CD4-positive, alpha-beta memory T cell (primary cell): ENCODE measurements at regions not wholly inside any gene's neighbourhood (a gene's known extent, or its start where the extent isn't known, plus 50 kb on each side); places are given as distances from the start of the nearest gene placed in this dataset.

Experiments used
- CTCF ChIA-PET: fragments of 350-600 bp; sonication (Branson Sonifier 250); formaldehyde crosslinking; loops from one replicate; lab custom pipeline; 2021; ENCODE audit warnings: inconsistent platforms; ENCODE audit not compliant: partially characterized antibody; lab: Charles Lee
- POLR2A ChIA-PET: fragments of 350-600 bp; sonication (Branson Sonifier 250); formaldehyde crosslinking; loops from one replicate; lab custom pipeline; 2021; ENCODE audit not compliant: partially characterized antibody; lab: Charles Lee
- DNase-seq, 5 donors: peaks; one replicate each; pipeline versions ENCODE4 v3.0.0 to v3.0.0-alpha.2; 2020 to 2022; ENCODE audit warnings: mixed read lengths in 1 of 5
- H3K27ac ChIP-seq: one replicate; pipeline ENCODE4 v1.7.0; 2013; ENCODE audit warnings: low read depth, low read length
- H3K27me3 ChIP-seq: 2 replicates; pipeline ENCODE4 v1.7.0; 2013; ENCODE audit warnings: mild to moderate bottlenecking, low read length, moderate library complexity; ENCODE audit not compliant: insufficient read depth
- H3K36me3 ChIP-seq: 2 replicates; pipeline ENCODE4 v1.7.0; 2013; ENCODE audit warnings: mild to moderate bottlenecking, low read length, moderate library complexity; ENCODE audit not compliant: insufficient read depth
- H3K4me1 ChIP-seq: 2 replicates; pipeline ENCODE4 v1.7.0; 2013; ENCODE audit warnings: mild to moderate bottlenecking, low read length, moderate library complexity; ENCODE audit not compliant: insufficient read depth
- H3K4me3 ChIP-seq, 2 donors: one replicate each; pipeline ENCODE4 v1.7.0; 2013; ENCODE audit warnings: low read length in 2 of 2, mild to moderate bottlenecking in 1 of 2
- H3K9me3 ChIP-seq, 2 donors: one replicate each; pipeline ENCODE4 v1.7.0; 2013; ENCODE audit warnings: low read length in 2 of 2, control low read depth in 1 of 2; ENCODE audit not compliant: control insufficient read depth in 1 of 2
- H3K27ac Mint-ChIP-seq, 7 donors: one replicate each; pipeline ENCODE4 v1.8.0; 2020 to 2021; ENCODE audit warnings: mixed read lengths in 7 of 7, mild to moderate bottlenecking in 6 of 7, inconsistent platforms in 3 of 7, moderate library complexity in 3 of 7
- H3K27me3 Mint-ChIP-seq, 2 donors: one replicate each; pipeline ENCODE4 v1.8.0; 2020 to 2021; ENCODE audit warnings: mixed read lengths in 2 of 2
- H3K36me3 Mint-ChIP-seq, 2 donors: one replicate each; pipeline ENCODE4 v1.8.0; 2020 to 2021; ENCODE audit warnings: mixed read lengths in 2 of 2, inconsistent platforms in 1 of 2, mild to moderate bottlenecking in 1 of 2
- H3K4me1 Mint-ChIP-seq, 4 donors: one replicate each; pipeline ENCODE4 v1.8.0; 2020 to 2021; ENCODE audit warnings: mixed read lengths in 4 of 4, mild to moderate bottlenecking in 1 of 4
- H3K4me3 Mint-ChIP-seq, 8 donors: one replicate each; pipeline ENCODE4 v1.8.0; 2020 to 2021; ENCODE audit warnings: mixed read lengths in 8 of 8, mild to moderate bottlenecking in 7 of 8, moderate library complexity in 6 of 8, inconsistent platforms in 3 of 8
- H3K9me3 Mint-ChIP-seq, 8 donors: one replicate each; pipeline ENCODE4 v1.8.0; 2020 to 2021; ENCODE audit warnings: mixed read lengths in 8 of 8, mild to moderate bottlenecking in 5 of 8, inconsistent platforms in 3 of 8, moderate library complexity in 1 of 8
- intact Hi-C: fragments of 100-400 bp; cut with micrococcal nuclease; formaldehyde crosslinking; loops from one replicate; pipeline ENCODE4 v1.15.1; 2023

GRCh38 chr5:91283899-91284298 is 99.2 kb downstream of the ARRDC3 start:
- CTCF ChIA-PET, result interaction anchor here (0.9 to 1.1 kb wide), 2 partner anchors 9 to 58 kb away, joined by 3 read pairs; no protein-coding TSS in a partner anchor
- intact Hi-C loops, result loop anchor here (5.0 kb wide), 1 partner anchor 57 kb away; no protein-coding TSS in a partner anchor

GRCh38 chr5:91283326-91283725 is 99.8 kb downstream of the ARRDC3 start:
- H3K4me1 ChIP-seq, result peaks cover 14% of the 10 kb centered on the region
- intact Hi-C loops, result loop anchor here (5.0 kb wide), 1 partner anchor 56 kb away; no protein-coding TSS in a partner anchor
- no peak overlapping the region for H3K4me3 Mint-ChIP-seq
- no peak overlapping the region for H3K27ac ChIP-seq
- DNase-seq, result no peak
- H3K27me3 ChIP-seq, result no peaks in the 10 kb centered on the region
- ChIA-PET CTCF (interaction anchor here (0.6 to 4.6 kb wide), 2 partner anchors 78 to 101 kb away, joined by 3 to 38 read pairs; partner anchors contain the start of gene ARRDC3), POLR2A (interaction anchor here (4.4 to 5.5 kb wide), 2 partner anchors 29 to 100 kb away, joined by 43 to 107 read pairs; partner anchors contain the start of gene ARRDC3)
- no peaks in the 10 kb centered on the region for H3K9me3 ChIP-seq
- H3K4me3 ChIP-seq, result no peak overlapping the region
- H3K27me3 Mint-ChIP-seq, result no peaks in the 10 kb centered on the region
- H3K36me3 ChIP-seq, result no peaks in the 10 kb centered on the region
- H3K27ac Mint-ChIP-seq, result peak overlapping the region in 2 of 7 donors; percentile 11 to 27
- H3K4me1 Mint-ChIP-seq, result peaks cover 12 to 24% (median 19%) of the 10 kb centered on the region in 4 donors
- H3K36me3 Mint-ChIP-seq, result peaks cover 0 to 4% of the 10 kb centered on the region in 2 donors
- peaks cover 0 to 13% (median 0%) of the 10 kb centered on the region in 8 donors for H3K9me3 Mint-ChIP-seq

More at GRCh38 chr5:91283899-91284298, 99.2 kb downstream of the ARRDC3 start:
- Mint-ChIP-seq H3K27ac (peak overlapping the region in 3 of 7 donors; percentile 11 to 49 (median 27)), H3K9me3 (peaks cover 0 to 13% (median 0%) of the 10 kb centered on the region in 8 donors), H3K4me1 (peaks cover 12 to 24% (median 19%) of the 10 kb centered on the region in 4 donors), H3K4me3 (no peak overlapping the region), H3K27me3 (no peaks in the 10 kb centered on the region), H3K36me3 (peaks cover 0 to 4% of the 10 kb centered on the region in 2 donors)
- H3K27me3 ChIP-seq, result no peaks in the 10 kb centered on the region
- H3K36me3 ChIP-seq, result no peaks in the 10 kb centered on the region
- POLR2A ChIA-PET, result interaction anchor here (1.7 to 5.5 kb wide), 2 partner anchors 27 to 100 kb away, joined by 5 to 107 read pairs; partner anchors contain the start of gene ARRDC3
- no peaks in the 10 kb centered on the region for H3K9me3 ChIP-seq
- H3K27ac ChIP-seq, result no peak overlapping the region
- H3K4me1 ChIP-seq, result peaks cover 14% of the 10 kb centered on the region
- no peak overlapping the region for H3K4me3 ChIP-seq
- DNase-seq, result no peak

DNA sequence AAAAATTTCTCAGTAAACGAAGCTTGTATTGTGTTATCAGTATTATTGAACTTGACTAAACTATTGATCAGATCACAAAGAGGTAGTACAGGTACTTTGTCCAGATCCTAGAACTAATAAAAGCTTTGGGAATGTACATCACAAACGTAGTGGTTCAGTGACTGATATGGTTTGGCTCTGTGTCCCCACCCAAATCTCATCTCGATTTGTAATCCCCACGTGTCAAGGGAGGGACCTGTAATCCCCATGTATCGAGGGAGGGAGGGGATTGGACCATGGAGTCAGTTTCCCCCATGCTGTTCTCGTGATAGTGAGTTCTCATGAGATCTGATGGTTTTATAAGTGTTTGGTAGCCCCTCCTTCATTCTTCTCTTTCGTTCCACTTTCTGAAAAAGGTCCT is 100.9 kb downstream of the ARRDC3 start:
- intact Hi-C loops, result loop anchor here (5.0 kb wide), 1 partner anchor 55 kb away; no protein-coding TSS in a partner anchor
- Histone ChIP-seq H3K27ac (no peak overlapping the region), H3K4me1 (peaks cover 14% of the 10 kb centered on the region), H3K27me3 (no peaks in the 10 kb centered on the region), H3K9me3 (no peaks in the 10 kb centered on the region), H3K36me3 (no peaks in the 10 kb centered on the region), H3K4me3 (no peak overlapping the region)
- Mint-ChIP-seq H3K36me3 (peaks cover 0 to 4% of the 10 kb centered on the region in 2 donors), H3K9me3 (peaks cover 0 to 13% (median 0%) of the 10 kb centered on the region in 8 donors), H3K4me3 (peak overlapping the region in 1 of 8 donors; percentile 39), H3K27me3 (no peaks in the 10 kb centered on the region), H3K27ac (no peak overlapping the region), H3K4me1 (peaks cover 12 to 24% (median 19%) of the 10 kb centered on the region in 4 donors)
- POLR2A ChIA-PET, result interaction anchor here (1.4 to 5.5 kb wide), 4 partner anchors 30 to 101 kb away, joined by 6 to 107 read pairs (median 58); partner anchors contain the start of gene ARRDC3
- no peak for DNase-seq
- CTCF ChIA-PET, result interaction anchor here (1.1 to 4.6 kb wide), 2 partner anchors 11 to 102 kb away, joined by 3 to 38 read pairs; partner anchors contain the start of gene ARRDC3

DNA sequence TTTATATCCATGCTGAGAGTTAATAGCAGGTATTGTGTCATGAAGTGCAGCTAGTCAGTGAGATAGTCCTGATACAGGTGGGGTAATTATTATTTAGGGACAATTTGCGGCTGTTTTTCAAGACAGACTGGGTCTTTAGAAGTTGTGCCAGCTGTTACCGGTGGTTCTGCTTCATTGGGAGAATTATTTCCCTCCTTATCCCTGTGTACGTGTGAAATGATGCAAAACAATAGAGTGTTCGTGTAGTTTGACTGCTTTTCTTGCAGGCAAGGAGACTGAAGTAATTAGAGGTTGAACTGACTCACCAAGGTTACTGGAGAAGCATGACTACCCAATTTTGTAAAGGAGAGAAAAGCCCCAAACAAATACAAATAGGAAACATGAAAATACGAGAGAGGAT is 101.7 kb downstream of the ARRDC3 start:
- Histone ChIP-seq H3K9me3 (no peaks in the 10 kb centered on the region), H3K27me3 (no peaks in the 10 kb centered on the region), H3K36me3 (no peaks in the 10 kb centered on the region), H3K27ac (peak overlapping the region; percentile 37), H3K4me1 (peaks cover 14% of the 10 kb centered on the region), H3K4me3 (no peak overlapping the region)
- DNase-seq, result no peak
- POLR2A ChIA-PET, result interaction anchor here (0.6 to 5.5 kb wide), 11 partner anchors 12 to 125 kb away, joined by 3 to 107 read pairs (median 6); partner anchors contain the start of gene ARRDC3
- H3K27me3 Mint-ChIP-seq, result no peaks in the 10 kb centered on the region
- peaks cover 0 to 10% (median 0%) of the 10 kb centered on the region in 8 donors for H3K9me3 Mint-ChIP-seq
- H3K36me3 Mint-ChIP-seq, result peaks cover 0 to 4% of the 10 kb centered on the region in 2 donors
- peaks cover 12 to 24% (median 19%) of the 10 kb centered on the region in 4 donors for H3K4me1 Mint-ChIP-seq
- peak overlapping the region in 6 of 8 donors; percentile 85 to 95 (median 93) for H3K4me3 Mint-ChIP-seq
- peak overlapping the region in 6 of 7 donors; percentile 91 to 97 (median 95) for H3K27ac Mint-ChIP-seq
- intact Hi-C loops, result loop anchor here (5.0 kb wide), 1 partner anchor 54 kb away; no protein-coding TSS in a partner anchor
- CTCF ChIA-PET, result interaction anchor here (1.3 to 4.6 kb wide), 3 partner anchors 25 to 103 kb away, joined by 4 to 38 read pairs (median 5); partner anchors contain the start of gene ARRDC3

GRCh38 chr5:91280362-91281269 is 102.5 kb downstream of the ARRDC3 start:
- H3K4me1 Mint-ChIP-seq, result peaks cover 13 to 24% (median 19%) of the 10 kb centered on the region in 4 donors
- ChIA-PET CTCF (interaction anchor here (0.8 to 4.6 kb wide), 8 partner anchors 11 to 104 kb away, joined by 3 to 38 read pairs (median 4); partner anchors contain the start of gene ARRDC3), POLR2A (interaction anchor here (0.6 to 5.5 kb wide), 16 partner anchors 9 to 126 kb away, joined by 3 to 107 read pairs (median 5); partner anchors contain the start of gene ARRDC3)
- no peaks in the 10 kb centered on the region for H3K27me3 ChIP-seq
- H3K9me3 Mint-ChIP-seq, result peaks cover 0 to 10% (median 0%) of the 10 kb centered on the region in 8 donors
- H3K4me3 ChIP-seq, result peak overlapping the region; percentile 74 to 91
- H3K9me3 ChIP-seq, result no peaks in the 10 kb centered on the region
- no peaks in the 10 kb centered on the region for H3K27me3 Mint-ChIP-seq
- H3K36me3 ChIP-seq, result no peaks in the 10 kb centered on the region
- peak overlapping the region; percentile 85 to 99 (median 93) for H3K4me3 Mint-ChIP-seq
- H3K27ac ChIP-seq, result peak overlapping the region; percentile 37
- peaks cover 14% of the 10 kb centered on the region for H3K4me1 ChIP-seq
- intact Hi-C loops, result loop anchor here (1.0 to 5.0 kb wide), 3 partner anchors 34 to 100 kb away; no protein-coding TSS in a partner anchor
- peaks cover 0 to 4% of the 10 kb centered on the region in 2 donors for H3K36me3 Mint-ChIP-seq
- peak overlapping the region; percentile 80 to 97 (median 94) for H3K27ac Mint-ChIP-seq
- peak; percentile 76 to 90 (median 80) for DNase-seq

DNA sequence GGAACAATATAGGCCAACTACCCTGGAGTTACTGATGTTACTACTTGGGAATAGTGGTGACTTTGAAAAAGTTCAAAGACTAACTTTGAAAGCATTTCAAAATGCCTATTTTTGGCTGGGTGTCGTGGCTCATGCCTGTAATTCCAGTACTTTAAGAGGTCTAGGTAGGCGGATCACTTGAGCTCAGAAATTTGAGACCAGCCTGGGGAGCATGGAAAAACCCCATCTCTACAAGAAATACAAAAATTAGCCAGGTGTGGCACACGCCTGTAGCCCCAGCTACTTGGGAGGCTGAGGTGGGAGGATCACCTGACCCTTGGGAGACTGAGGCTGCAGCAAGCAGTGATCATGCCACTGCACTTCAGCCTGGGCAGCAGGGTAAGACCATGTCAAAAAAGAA is 105.3 kb downstream of the ARRDC3 start:
- peaks cover 0 to 7% (median 0%) of the 10 kb centered on the region in 8 donors for H3K9me3 Mint-ChIP-seq
- no peak overlapping the region for H3K4me3 Mint-ChIP-seq
- no peaks in the 10 kb centered on the region for H3K27me3 Mint-ChIP-seq
- ChIA-PET CTCF (interaction anchor here (0.9 kb wide), 1 partner anchor 9 kb away, joined by 3 read pairs; no protein-coding TSS in a partner anchor), POLR2A (no interaction called here)
- Histone ChIP-seq H3K4me1 (peaks cover 14% of the 10 kb centered on the region), H3K4me3 (no peak overlapping the region), H3K36me3 (no peaks in the 10 kb centered on the region), H3K27me3 (no peaks in the 10 kb centered on the region), H3K9me3 (no peaks in the 10 kb centered on the region), H3K27ac (no peak overlapping the region)
- H3K27ac Mint-ChIP-seq, result peak overlapping the region in 1 of 7 donors; percentile 4
- H3K36me3 Mint-ChIP-seq, result peaks cover 0 to 4% of the 10 kb centered on the region in 2 donors
- DNase-seq, result no peak
- intact Hi-C loops, result no loop called here
- peaks cover 13 to 24% (median 19%) of the 10 kb centered on the region in 4 donors for H3K4me1 Mint-ChIP-seq
